Colonic mucosa (tissue), 4 donors: ENCODE measurements at regions not wholly inside any gene's neighbourhood (a gene's known extent, or its start where the extent isn't known, plus 50 kb on each side); places are given as distances from the start of the nearest gene placed in this dataset.

ENCODE experiments used
- DNase-seq: peaks from one replicate; pipeline ENCODE4 v3.0.0-alpha.2; 2020
- H3K27ac ChIP-seq: fragments of 200-600 bp; one replicate; pipeline ENCODE4 v1.8.0; 2021
- H3K27me3 ChIP-seq: fragments of 200-600 bp; one replicate; pipeline ENCODE4 v1.8.0; 2021
- H3K36me3 ChIP-seq: fragments of 200-600 bp; one replicate; pipeline ENCODE4 v1.8.0; 2021
- H3K4me1 ChIP-seq: fragments of 200-600 bp; one replicate; pipeline ENCODE4 v1.8.0; 2021; ENCODE audit warnings: mild to moderate bottlenecking
- H3K4me3 ChIP-seq: fragments of 200-600 bp; one replicate; pipeline ENCODE4 v1.8.0; 2021
- H3K9ac ChIP-seq, 2 donors: one replicate each; pipeline ENCODE4 v1.7.0; 2013; ENCODE audit warnings: control low read depth in 2 of 2, low read depth in 2 of 2, low read length in 2 of 2
- H3K9me3 ChIP-seq: fragments of 200-600 bp; one replicate; pipeline ENCODE4 v1.8.0; 2021
- CTCF ChIP-seq: fragments of 200-600 bp; IDR thresholded peaks from one replicate; pipeline ENCODE4 v1.8.0; 2022; ENCODE audit warnings: antibody characterized with exemption, mild to moderate bottlenecking
- intact Hi-C: fragments of 100-400 bp; cut with DNase I; formaldehyde crosslinking; loops from one replicate; pipeline ENCODE4 v1.14.1; 2022
- donor health status: healthy.
- donor health status: DM: no; HTN: no; CAD: no.
- donor health status: DM: no; HTN: no; CAD: no.

DNA sequence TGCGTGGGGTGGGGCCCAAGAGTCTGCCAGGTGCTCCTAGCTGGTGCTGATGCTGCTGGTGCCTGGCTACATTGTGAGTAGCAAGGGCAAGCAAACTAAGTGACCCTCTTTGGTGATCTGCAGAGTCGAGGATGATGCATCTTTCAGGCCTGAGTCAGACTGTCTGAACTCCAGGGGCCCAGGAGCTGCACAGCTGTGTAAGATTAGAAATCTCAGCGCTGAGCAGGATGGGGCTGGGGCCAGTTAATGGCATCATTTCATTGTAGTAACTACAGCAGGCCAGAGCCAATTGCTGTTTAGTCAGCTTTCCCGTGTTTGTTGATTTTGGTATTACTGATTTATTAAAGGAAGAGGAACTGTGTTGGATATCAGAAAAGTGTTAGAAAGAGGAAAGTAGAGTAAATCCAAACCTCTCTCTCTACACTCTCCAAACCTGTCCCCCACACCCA is 365.2 kb downstream of the PAX1 start:
- Histone ChIP-seq H3K36me3 (no peaks in the 10 kb centered on the region), H3K9me3 (no peaks in the 10 kb centered on the region), H3K4me3 (no peak overlapping the region), H3K4me1 (no peaks in the 10 kb centered on the region), H3K27ac (no peak overlapping the region), H3K9ac (no peak overlapping the region), H3K27me3 (no peaks in the 10 kb centered on the region)
- no peak for DNase-seq
- intact Hi-C loops, result no loop called here
- TF ChIP-seq CTCF, result no peak

- H3K36me3 ChIP-seq, result no peaks in the 10 kb centered on the region
- H3K4me1 ChIP-seq, result no peaks in the 10 kb centered on the region
- no peak overlapping the region for H3K9ac ChIP-seq
- no peak for TF ChIP-seq CTCF
- DNase-seq, result no peak
- H3K4me3 ChIP-seq, result no peak overlapping the region
- no peak overlapping the region for H3K27ac ChIP-seq
- no peaks in the 10 kb centered on the region for H3K9me3 ChIP-seq
- H3K27me3 ChIP-seq, result no peaks in the 10 kb centered on the region
- intact Hi-C loops, result no loop called here
Observed at GRCh38 chr20:22063753-22064152, 358.3 kb downstream of the PAX1 start.

GRCh38 chr20:22062874-22063273 is 357.4 kb downstream of the PAX1 start:
- intact Hi-C loops, result no loop called here
- TF ChIP-seq CTCF, result no peak
- H3K36me3 ChIP-seq, result no peaks in the 10 kb centered on the region
- no peak overlapping the region for H3K4me3 ChIP-seq
- H3K9ac ChIP-seq, result no peak overlapping the region
- no peaks in the 10 kb centered on the region for H3K27me3 ChIP-seq
- no peak for DNase-seq
- no peaks in the 10 kb centered on the region for H3K9me3 ChIP-seq
- H3K27ac ChIP-seq, result no peak overlapping the region
- no peaks in the 10 kb centered on the region for H3K4me1 ChIP-seq

DNA sequence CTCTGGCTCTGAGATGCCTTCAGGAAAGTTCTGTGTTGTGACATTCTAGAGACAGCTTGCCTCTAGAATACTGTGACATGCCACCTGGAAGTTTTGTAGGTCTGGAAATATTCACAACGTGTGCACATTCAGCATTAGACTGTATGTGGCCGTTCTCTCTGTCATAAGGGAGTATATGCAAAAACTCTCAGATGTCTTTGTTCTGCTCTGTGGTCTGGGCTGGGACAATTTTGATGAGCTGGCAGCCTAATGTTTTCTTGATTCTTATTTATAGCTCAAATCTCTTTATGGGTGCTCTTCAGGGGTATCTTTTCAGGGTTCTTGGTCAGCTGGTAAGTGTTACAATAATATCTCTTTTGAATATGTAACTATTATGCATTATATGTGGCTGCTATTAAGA is 355.1 kb downstream of the PAX1 start:
- Histone ChIP-seq H3K9ac (no peak overlapping the region), H3K4me3 (no peak overlapping the region), H3K27me3 (no peaks in the 10 kb centered on the region), H3K4me1 (no peaks in the 10 kb centered on the region), H3K27ac (no peak overlapping the region), H3K36me3 (no peaks in the 10 kb centered on the region), H3K9me3 (no peaks in the 10 kb centered on the region)
- TF ChIP-seq CTCF, result no peak
- intact Hi-C loops, result no loop called here
- DNase-seq, result no peak

DNA sequence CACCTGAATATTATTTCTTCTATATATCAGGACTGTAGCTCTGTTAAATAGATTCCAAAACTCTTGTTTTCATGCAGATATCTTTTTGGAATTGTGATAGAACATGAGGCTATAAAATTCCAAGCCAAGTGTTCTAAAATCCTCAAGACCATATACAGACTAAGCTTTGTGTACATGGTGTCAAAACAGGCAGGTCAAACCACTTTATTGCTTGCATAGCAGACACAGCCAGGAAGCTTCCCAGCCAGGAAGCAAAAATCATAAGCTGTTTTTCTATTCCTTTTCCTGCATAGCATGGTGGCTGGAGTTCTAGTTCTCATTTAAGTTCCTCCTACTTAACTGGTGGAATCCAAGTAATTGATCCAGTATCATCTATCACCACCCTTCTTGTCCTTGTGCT is 353.3 kb downstream of the PAX1 start:
- TF ChIP-seq CTCF, result no peak
- Histone ChIP-seq H3K4me3 (no peak overlapping the region), H3K9me3 (no peaks in the 10 kb centered on the region), H3K27me3 (no peaks in the 10 kb centered on the region), H3K36me3 (no peaks in the 10 kb centered on the region), H3K27ac (no peak overlapping the region), H3K9ac (no peak overlapping the region), H3K4me1 (no peaks in the 10 kb centered on the region)
- intact Hi-C loops, result no loop called here
- no peak for DNase-seq

GRCh38 chr20:22055981-22056380 is 350.5 kb downstream of the PAX1 start:
- no peak overlapping the region for H3K4me3 ChIP-seq
- no peaks in the 10 kb centered on the region for H3K9me3 ChIP-seq
- H3K36me3 ChIP-seq, result no peaks in the 10 kb centered on the region
- H3K27me3 ChIP-seq, result no peaks in the 10 kb centered on the region
- intact Hi-C loops, result no loop called here
- no peak overlapping the region for H3K27ac ChIP-seq
- no peak for DNase-seq
- no peak overlapping the region for H3K9ac ChIP-seq
- no peak for TF ChIP-seq CTCF
- no peaks in the 10 kb centered on the region for H3K4me1 ChIP-seq
